GM12873 (cell line): ENCODE measurements at regions not wholly inside any gene's neighbourhood (a gene's known extent, or its start where the extent isn't known, plus 50 kb on each side); places are given as distances from the start of the nearest gene placed in this dataset.

ENCODE experiments used
- CTCF ChIP-seq: IDR thresholded peaks from 2 replicates; pipeline ENCODE4 v1.5.1; 2012; ENCODE audit warnings: low read depth, mild to moderate bottlenecking, moderate library complexity, low read length, control low read depth; ENCODE audit not compliant: insufficient read depth; ENCODE audit errors: missing control alignments

GRCh38 chr3:102529452-102529851 lies 94.6 kb downstream of the ZPLD1 start:
- TF ChIP-seq CTCF = peak; percentile 29

- no peak for TF ChIP-seq CTCF
Measured at GRCh38 chr3:102530415-102531181, 95.8 kb downstream of the ZPLD1 start.

GRCh38 chr3:102531686-102532085 lies 96.9 kb downstream of the ZPLD1 start:
- no peak for TF ChIP-seq CTCF

- no peak for TF ChIP-seq CTCF
Measured at GRCh38 chr3:102532901-102533300, 98.1 kb downstream of the ZPLD1 start.

GRCh38 chr3:102533784-102534183 lies 99.0 kb downstream of the ZPLD1 start:
- TF ChIP-seq CTCF = no peak

- peak; percentile 48 for TF ChIP-seq CTCF
Measured at GRCh38 chr3:102536456-102536855, 101.6 kb downstream of the ZPLD1 start.

GRCh38 chr3:102537123-102537522 lies 102.3 kb downstream of the ZPLD1 start:
- no peak for TF ChIP-seq CTCF
